Activated B cell treated with CpG ODN at 0.5 μM for 24 hours (primary cell): ENCODE measurements at regions not wholly inside any gene's neighbourhood (a gene's known extent, or its start where the extent isn't known, plus 50 kb on each side); places are given as distances from the start of the nearest gene placed in this dataset.

Source experiments
- ATAC-seq: fragments of 200-7000 bp; cut with Tn5 transposase; one replicate; pipeline ENCODE4 v1.10.0; 2021; ENCODE audit warnings: low read depth, mild to moderate bottlenecking, moderate library complexity
- CTCF ChIA-PET: fragments of 350-600 bp; sonication (Branson Sonifier 250); formaldehyde crosslinking; loops from one replicate; lab custom pipeline; 2021; ENCODE audit warnings: antibody characterized with exemption; lab: Charles Lee
- POLR2A ChIA-PET: fragments of 350-600 bp; sonication (Branson Sonifier 250); formaldehyde crosslinking; loops from one replicate; lab custom pipeline; 2021; ENCODE audit warnings: antibody characterized with exemption; lab: Charles Lee
- DNase-seq: peaks from one replicate; pipeline ENCODE4 v3.0.0; 2022
- H3K27ac Mint-ChIP-seq: one replicate; pipeline ENCODE4 v1.8.0; 2020; ENCODE audit warnings: mixed read lengths
- H3K27me3 Mint-ChIP-seq: one replicate; pipeline ENCODE4 v1.8.0; 2021; ENCODE audit warnings: mixed read lengths
- H3K36me3 Mint-ChIP-seq: one replicate; pipeline ENCODE4 v1.8.0; 2021; ENCODE audit warnings: low read depth, mixed read lengths
- H3K4me1 Mint-ChIP-seq: one replicate; pipeline ENCODE4 v1.8.0; 2021; ENCODE audit warnings: mixed read lengths
- H3K4me3 Mint-ChIP-seq: one replicate; pipeline ENCODE4 v1.8.0; 2020; ENCODE audit warnings: mild to moderate bottlenecking, mixed read lengths
- H3K9me3 Mint-ChIP-seq: one replicate; pipeline ENCODE4 v1.8.0; 2020; ENCODE audit warnings: mixed read lengths
- intact Hi-C: fragments of 100-400 bp; cut with micrococcal nuclease; formaldehyde crosslinking; loops from one replicate; pipeline ENCODE4 v1.15.1; 2024
- TF ChIP-seq, protein P1 (sequence below): fragments of 200-600 bp; IDR thresholded peaks from one replicate; pipeline ENCODE4 v1.8.0; 2022; ENCODE audit warnings: antibody characterized with exemption, mild to moderate bottlenecking

- ATAC-seq (no peak), DNase-seq (no peak)
- ChIA-PET POLR2A (no interaction called here), CTCF (no interaction called here)
- no peaks in the 10 kb centered on the region for H3K4me1 Mint-ChIP-seq
- intact Hi-C loops: no loop called here
- peaks cover 5% of the 10 kb centered on the region for H3K9me3 Mint-ChIP-seq
- TF ChIP-seq, protein P1, sequence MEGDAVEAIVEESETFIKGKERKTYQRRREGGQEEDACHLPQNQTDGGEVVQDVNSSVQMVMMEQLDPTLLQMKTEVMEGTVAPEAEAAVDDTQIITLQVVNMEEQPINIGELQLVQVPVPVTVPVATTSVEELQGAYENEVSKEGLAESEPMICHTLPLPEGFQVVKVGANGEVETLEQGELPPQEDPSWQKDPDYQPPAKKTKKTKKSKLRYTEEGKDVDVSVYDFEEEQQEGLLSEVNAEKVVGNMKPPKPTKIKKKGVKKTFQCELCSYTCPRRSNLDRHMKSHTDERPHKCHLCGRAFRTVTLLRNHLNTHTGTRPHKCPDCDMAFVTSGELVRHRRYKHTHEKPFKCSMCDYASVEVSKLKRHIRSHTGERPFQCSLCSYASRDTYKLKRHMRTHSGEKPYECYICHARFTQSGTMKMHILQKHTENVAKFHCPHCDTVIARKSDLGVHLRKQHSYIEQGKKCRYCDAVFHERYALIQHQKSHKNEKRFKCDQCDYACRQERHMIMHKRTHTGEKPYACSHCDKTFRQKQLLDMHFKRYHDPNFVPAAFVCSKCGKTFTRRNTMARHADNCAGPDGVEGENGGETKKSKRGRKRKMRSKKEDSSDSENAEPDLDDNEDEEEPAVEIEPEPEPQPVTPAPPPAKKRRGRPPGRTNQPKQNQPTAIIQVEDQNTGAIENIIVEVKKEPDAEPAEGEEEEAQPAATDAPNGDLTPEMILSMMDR: no peak
- no peaks in the 10 kb centered on the region for H3K27me3 Mint-ChIP-seq
- H3K4me3 Mint-ChIP-seq: no peak overlapping the region
- H3K36me3 Mint-ChIP-seq: no peaks in the 10 kb centered on the region
- no peak overlapping the region for H3K27ac Mint-ChIP-seq
These were observed 631.3 kb downstream of the NSUN3 start for GRCh38 chr3:94693997-94694640.

- intact Hi-C loops: no loop called here
- Mint-ChIP-seq H3K4me3 (no peak overlapping the region), H3K36me3 (no peaks in the 10 kb centered on the region), H3K9me3 (peaks cover 8% of the 10 kb centered on the region), H3K27ac (no peak overlapping the region), H3K4me1 (no peaks in the 10 kb centered on the region), H3K27me3 (no peaks in the 10 kb centered on the region)
- ChIA-PET CTCF (no interaction called here), POLR2A (no interaction called here)
- TF ChIP-seq, protein P1: no peak
- DNase-seq (no peak), ATAC-seq (no peak)
These were observed 632.0 kb downstream of the NSUN3 start for GRCh38 chr3:94694894-94695293.

- ChIA-PET POLR2A (no interaction called here), CTCF (no interaction called here)
- Mint-ChIP-seq H3K9me3 (peaks cover 6% of the 10 kb centered on the region), H3K4me1 (no peaks in the 10 kb centered on the region), H3K4me3 (no peak overlapping the region), H3K27me3 (no peaks in the 10 kb centered on the region), H3K36me3 (no peaks in the 10 kb centered on the region), H3K27ac (no peak overlapping the region)
- DNase-seq: no peak
- no peak for ATAC-seq
- intact Hi-C loops: no loop called here
- TF ChIP-seq, protein P1: no peak
These were observed 641.6 kb downstream of the NSUN3 start for GRCh38 chr3:94704467-94704866.

DNA sequence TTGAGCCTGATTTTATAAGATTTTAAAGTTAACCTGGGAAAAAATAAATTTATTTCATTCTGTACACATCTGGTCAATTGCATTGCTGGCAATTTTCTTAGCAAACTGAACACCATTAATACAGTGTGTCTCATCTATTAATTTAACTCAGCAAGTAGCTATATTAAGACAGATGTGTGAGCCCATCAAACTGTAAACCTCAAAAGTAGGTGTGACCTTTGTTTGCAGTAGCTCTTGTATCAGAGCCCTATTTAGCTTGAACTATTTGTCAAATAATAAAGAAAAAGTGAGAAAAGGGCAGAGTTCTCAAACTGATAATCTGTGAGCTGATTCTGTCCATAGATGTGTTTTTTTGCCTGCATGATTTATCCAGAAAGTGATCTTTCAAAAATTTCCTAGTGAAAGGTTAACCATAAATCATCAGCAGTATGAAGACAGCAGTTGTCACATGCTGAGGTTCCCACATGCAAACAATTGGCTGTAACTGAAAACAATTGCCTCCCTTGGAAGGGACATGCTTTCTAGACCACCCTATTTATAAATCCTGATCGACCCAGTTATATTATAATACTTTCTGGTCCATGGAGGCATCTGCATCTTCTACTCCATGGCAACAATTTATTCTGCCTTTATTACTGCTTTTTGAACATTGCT lies 646.5 kb downstream of the NSUN3 start:
- ChIA-PET CTCF (no interaction called here), POLR2A (no interaction called here)
- H3K36me3 Mint-ChIP-seq: no peaks in the 10 kb centered on the region
- no peaks in the 10 kb centered on the region for H3K27me3 Mint-ChIP-seq
- ATAC-seq (no peak), DNase-seq (no peak)
- no peak overlapping the region for H3K27ac Mint-ChIP-seq
- no peaks in the 10 kb centered on the region for H3K4me1 Mint-ChIP-seq
- TF ChIP-seq, protein P1: no peak
- intact Hi-C loops: no loop called here
- peaks cover 5% of the 10 kb centered on the region for H3K9me3 Mint-ChIP-seq
- H3K4me3 Mint-ChIP-seq: no peak overlapping the region

DNA sequence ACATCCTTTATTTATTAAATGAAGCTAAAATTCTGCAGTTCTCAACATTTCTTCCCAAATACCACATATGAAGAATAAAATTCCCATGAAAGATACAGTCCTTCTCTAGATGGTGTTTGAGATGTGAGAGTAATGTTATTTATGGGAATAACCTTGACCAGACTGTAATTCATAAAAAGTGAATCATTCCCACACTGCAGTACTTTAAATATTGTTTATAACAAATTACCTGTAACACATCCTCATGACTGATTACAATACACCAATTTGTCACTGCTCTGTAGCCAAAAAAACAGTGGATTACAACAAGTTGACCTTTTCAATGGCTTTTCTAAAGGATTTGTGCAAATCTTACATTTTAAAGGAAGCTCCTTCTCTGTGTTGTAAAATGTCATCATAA lies 651.3 kb downstream of the NSUN3 start:
- TF ChIP-seq, protein P1: no peak
- H3K36me3 Mint-ChIP-seq: no peaks in the 10 kb centered on the region
- no peak overlapping the region for H3K4me3 Mint-ChIP-seq
- H3K27me3 Mint-ChIP-seq: no peaks in the 10 kb centered on the region
- H3K4me1 Mint-ChIP-seq: no peaks in the 10 kb centered on the region
- intact Hi-C loops: no loop called here
- POLR2A ChIA-PET: no interaction called here
- no peak for ATAC-seq
- H3K9me3 Mint-ChIP-seq: no peaks in the 10 kb centered on the region
- CTCF ChIA-PET: no interaction called here
- no peak for DNase-seq
- H3K27ac Mint-ChIP-seq: no peak overlapping the region
